HCT116 (cell line): ENCODE measurements at regions not wholly inside any gene's neighbourhood (a gene's known extent, or its start where the extent isn't known, plus 50 kb on each side); places are given as distances from the start of the nearest gene placed in this dataset.

ENCODE experiments used
- MAX ChIP-seq: IDR thresholded peaks from 2 replicates; pipeline ENCODE4 v1.6.1; 2012
- POLR2A ChIP-seq: IDR thresholded peaks from 2 replicates; pipeline ENCODE4 v1.7.0; 2011; ENCODE audit warnings: borderline replicate concordance; ENCODE audit not compliant: insufficient read depth, insufficient read length; ENCODE audit errors: extremely low read depth
- POLR2AphosphoS5 ChIP-seq: IDR thresholded peaks from 2 replicates; pipeline ENCODE4 v1.6.1; 2011; ENCODE audit warnings: mild to moderate bottlenecking, low read depth, low read length, moderate library complexity
- REST ChIP-seq: IDR thresholded peaks from 2 replicates; pipeline ENCODE4 v1.6.1; 2012; ENCODE audit warnings: low read depth
- TCF7L2 ChIP-seq: IDR thresholded peaks from 2 replicates; pipeline ENCODE4 v1.7.0; 2011; ENCODE audit warnings: borderline replicate concordance, inconsistent platforms; ENCODE audit not compliant: insufficient read depth, insufficient read length; ENCODE audit errors: extremely low read depth
- ZFX ChIP-seq: fragments of 450-650 bp; IDR thresholded peaks from 2 replicates; pipeline ENCODE4 v1.6.1; 2017
- TF ChIP-seq, protein P1 (sequence below), 3 experiments: fragments of 200-600 bp in 1 of 3; sonication (generic) in 1 of 3; IDR thresholded peaks in 2 of 3; conservative IDR thresholded peaks in 1 of 3; 2 replicates each; pipeline ENCODE4 v1.5.1; 2012 to 2017; ENCODE audit warnings: low read depth in 2 of 3, low read length in 2 of 3, antibody characterized with exemption in 1 of 3, borderline replicate concordance in 1 of 3, control low read depth in 1 of 3, mild to moderate bottlenecking in 1 of 3, mixed read lengths in 1 of 3, mixed run types in 1 of 3, moderate library complexity in 1 of 3; ENCODE audit not compliant: insufficient read depth in 1 of 3

DNA sequence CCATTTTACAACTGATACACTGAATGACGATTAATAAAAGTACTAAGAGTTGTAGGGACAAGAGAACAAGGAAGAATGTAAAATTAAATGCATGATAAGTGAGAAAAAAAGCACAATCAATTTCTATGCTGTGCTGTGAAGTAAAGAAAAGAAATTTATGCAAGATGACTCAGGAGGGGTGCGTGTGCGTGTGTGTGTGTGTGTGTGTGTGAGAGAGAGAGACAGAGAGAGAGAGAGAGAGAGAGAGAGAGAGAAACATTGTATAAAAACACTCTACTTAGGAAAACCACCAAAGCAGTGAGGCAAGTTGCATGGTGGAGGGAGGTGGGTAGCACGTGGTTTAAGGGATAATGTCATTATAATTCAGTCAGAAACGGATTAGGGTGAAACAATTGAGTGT is 580.8 kb upstream of the ALCAM start:
- TF ChIP-seq, protein P1, sequence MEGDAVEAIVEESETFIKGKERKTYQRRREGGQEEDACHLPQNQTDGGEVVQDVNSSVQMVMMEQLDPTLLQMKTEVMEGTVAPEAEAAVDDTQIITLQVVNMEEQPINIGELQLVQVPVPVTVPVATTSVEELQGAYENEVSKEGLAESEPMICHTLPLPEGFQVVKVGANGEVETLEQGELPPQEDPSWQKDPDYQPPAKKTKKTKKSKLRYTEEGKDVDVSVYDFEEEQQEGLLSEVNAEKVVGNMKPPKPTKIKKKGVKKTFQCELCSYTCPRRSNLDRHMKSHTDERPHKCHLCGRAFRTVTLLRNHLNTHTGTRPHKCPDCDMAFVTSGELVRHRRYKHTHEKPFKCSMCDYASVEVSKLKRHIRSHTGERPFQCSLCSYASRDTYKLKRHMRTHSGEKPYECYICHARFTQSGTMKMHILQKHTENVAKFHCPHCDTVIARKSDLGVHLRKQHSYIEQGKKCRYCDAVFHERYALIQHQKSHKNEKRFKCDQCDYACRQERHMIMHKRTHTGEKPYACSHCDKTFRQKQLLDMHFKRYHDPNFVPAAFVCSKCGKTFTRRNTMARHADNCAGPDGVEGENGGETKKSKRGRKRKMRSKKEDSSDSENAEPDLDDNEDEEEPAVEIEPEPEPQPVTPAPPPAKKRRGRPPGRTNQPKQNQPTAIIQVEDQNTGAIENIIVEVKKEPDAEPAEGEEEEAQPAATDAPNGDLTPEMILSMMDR (IDR thresholded peaks at IDR 0.05 in 2 of 3, conservative IDR thresholded peaks at IDR 0.05 in 1 of 3; ENCODE audit: borderline replicate concordance in 1 of 3, insufficient read depth in 1 of 3, low read depth in 2 of 3, low read length in 2 of 3): no peak
- TF ChIP-seq ZFX (no peak), POLR2A (no peak), MAX (no peak), REST (no peak), TCF7L2 (no peak), POLR2AphosphoS5 (no peak)
